Activated naive CD8-positive, alpha-beta T cell (primary cell): ENCODE measurements at regions not wholly inside any gene's neighbourhood (a gene's known extent, or its start where the extent isn't known, plus 50 kb on each side); places are given as distances from the start of the nearest gene placed in this dataset.

Experiments used
- H3K27ac Mint-ChIP-seq: one replicate; pipeline ENCODE4 v1.8.0; 2021; ENCODE audit warnings: mixed read lengths
- H3K27me3 Mint-ChIP-seq: one replicate; pipeline ENCODE4 v1.8.0; 2021; ENCODE audit warnings: mixed read lengths
- H3K36me3 Mint-ChIP-seq: one replicate; pipeline ENCODE4 v1.8.0; 2021; ENCODE audit warnings: mixed read lengths
- H3K4me1 Mint-ChIP-seq: one replicate; pipeline ENCODE4 v1.8.0; 2021; ENCODE audit warnings: low read depth, mixed read lengths
- H3K4me3 Mint-ChIP-seq: one replicate; pipeline ENCODE4 v1.8.0; 2021; ENCODE audit warnings: mild to moderate bottlenecking, mixed read lengths
- H3K9me3 Mint-ChIP-seq: one replicate; pipeline ENCODE4 v1.8.0; 2021; ENCODE audit warnings: low read depth, mixed read lengths

DNA sequence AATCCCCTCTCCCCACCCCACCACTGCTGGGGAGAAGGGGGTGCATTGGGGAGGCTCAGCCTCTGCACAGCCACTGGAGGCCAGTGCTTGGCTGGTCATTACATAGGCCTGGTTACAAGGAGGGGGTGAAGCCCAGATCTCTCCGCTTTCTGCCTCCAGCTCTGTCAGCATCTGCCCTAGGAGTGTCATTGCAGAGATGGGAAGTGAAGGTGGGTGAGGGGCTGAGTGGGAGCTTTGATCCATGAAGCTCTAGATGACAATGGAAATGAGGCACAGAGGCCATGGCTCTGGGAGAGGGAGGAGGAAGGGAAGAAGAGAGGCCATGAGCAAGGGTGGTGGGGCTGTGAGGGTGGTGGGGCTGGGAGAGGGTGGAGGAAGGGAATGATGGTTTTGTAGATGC lies 411.6 kb downstream of the MATN1 start:
- H3K9me3 Mint-ChIP-seq, result no peaks in the 10 kb centered on the region
- peaks cover 13% of the 10 kb centered on the region for H3K27me3 Mint-ChIP-seq
- no peaks in the 10 kb centered on the region for H3K4me1 Mint-ChIP-seq
- H3K36me3 Mint-ChIP-seq, result no peaks in the 10 kb centered on the region
- H3K27ac Mint-ChIP-seq, result no peak overlapping the region
- no peak overlapping the region for H3K4me3 Mint-ChIP-seq

DNA sequence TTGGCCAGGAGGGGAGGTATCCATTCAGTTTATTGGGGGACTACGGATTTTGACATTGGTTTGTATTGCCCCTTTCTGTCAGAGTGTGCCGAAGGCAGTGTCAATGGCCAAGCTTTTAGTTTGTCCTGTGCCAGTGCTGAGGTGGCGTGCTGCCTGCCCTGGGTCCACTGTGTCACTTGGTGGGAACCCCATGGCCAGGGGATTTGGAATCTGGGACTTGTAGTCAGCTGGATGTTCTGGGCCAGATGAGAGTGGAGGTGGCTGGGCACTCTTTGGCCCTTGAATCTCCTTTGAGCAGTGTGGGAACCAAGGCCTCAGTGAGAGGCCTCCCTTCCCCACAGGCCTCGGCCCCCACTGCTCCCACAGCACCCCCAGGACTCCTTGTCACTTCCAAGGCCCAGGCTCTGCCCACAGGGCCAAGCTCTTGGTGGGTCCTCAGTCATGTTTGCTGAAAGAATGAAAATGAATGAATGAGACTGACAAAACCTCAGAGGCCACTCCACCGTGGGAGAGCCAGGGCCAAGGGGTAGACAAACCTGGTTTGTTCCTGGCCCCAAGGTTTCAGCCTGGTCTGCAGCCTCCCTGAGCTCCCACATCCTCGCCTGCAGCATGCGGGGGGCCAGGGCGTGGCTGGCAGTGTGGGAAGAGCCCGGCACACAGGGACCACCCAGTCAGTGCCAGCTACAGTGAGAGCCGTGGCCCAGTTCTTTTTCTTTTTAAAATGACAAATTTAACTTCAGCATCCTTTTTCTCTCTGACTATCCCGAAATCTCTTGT lies 412.2 kb downstream of the MATN1 start:
- Mint-ChIP-seq H3K36me3 (no peaks in the 10 kb centered on the region), H3K9me3 (no peaks in the 10 kb centered on the region), H3K27ac (no peak overlapping the region), H3K27me3 (peaks cover 15% of the 10 kb centered on the region), H3K4me1 (no peaks in the 10 kb centered on the region), H3K4me3 (no peak overlapping the region)

DNA sequence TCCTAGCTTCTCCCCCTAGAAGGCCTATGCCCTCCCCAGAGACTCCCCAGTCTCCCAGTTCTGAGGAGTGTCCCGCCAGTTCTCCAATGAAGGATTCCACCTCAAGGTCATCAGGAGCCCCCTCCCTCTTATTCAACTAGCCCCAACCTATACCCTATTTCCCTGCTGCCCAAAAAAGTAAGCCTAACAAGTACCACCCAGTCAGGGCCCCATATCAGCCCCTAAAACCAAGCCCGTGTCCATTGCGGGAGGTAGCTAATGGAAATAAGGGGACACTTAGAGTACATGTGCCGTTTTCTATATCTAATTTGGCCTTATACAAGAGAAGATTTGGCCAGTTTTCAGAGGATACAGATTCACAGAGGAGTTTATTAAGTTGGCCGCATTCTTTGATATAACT lies 416.2 kb downstream of the MATN1 start:
- Mint-ChIP-seq H3K36me3 (no peaks in the 10 kb centered on the region), H3K4me3 (no peak overlapping the region), H3K9me3 (no peaks in the 10 kb centered on the region), H3K27ac (no peak overlapping the region), H3K4me1 (no peaks in the 10 kb centered on the region), H3K27me3 (peaks cover 18% of the 10 kb centered on the region)

DNA sequence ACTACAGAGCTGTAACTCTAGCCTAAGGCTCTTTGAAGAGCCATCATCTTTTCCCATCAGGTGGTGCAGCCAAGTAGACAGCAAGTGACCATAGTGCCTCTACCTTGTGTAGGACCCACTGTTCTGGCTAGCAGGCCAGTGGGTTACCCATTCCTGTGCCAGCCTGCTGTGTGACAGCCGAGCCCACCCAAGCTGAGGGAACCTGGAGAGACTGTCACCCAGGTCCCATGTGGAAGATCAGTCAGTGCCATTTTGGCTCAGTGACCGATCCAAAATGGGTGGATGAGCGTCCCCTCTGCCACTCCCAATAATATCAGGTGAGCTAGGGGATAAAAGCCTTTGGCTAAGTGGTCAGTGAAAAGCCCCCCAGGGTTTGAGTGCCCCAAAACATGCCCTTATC lies 417.9 kb downstream of the MATN1 start:
- Mint-ChIP-seq H3K27ac (no peak overlapping the region), H3K4me1 (no peaks in the 10 kb centered on the region), H3K9me3 (no peaks in the 10 kb centered on the region), H3K4me3 (no peak overlapping the region), H3K36me3 (no peaks in the 10 kb centered on the region), H3K27me3 (peaks cover 19% of the 10 kb centered on the region)

GRCh38 chr1:30305061-30305460 lies 418.3 kb downstream of the MATN1 start:
- Mint-ChIP-seq H3K27me3 (peaks cover 19% of the 10 kb centered on the region), H3K36me3 (no peaks in the 10 kb centered on the region), H3K4me3 (no peak overlapping the region), H3K9me3 (no peaks in the 10 kb centered on the region), H3K27ac (no peak overlapping the region), H3K4me1 (no peaks in the 10 kb centered on the region)

- Mint-ChIP-seq H3K27ac (no peak overlapping the region), H3K27me3 (peaks cover 21% of the 10 kb centered on the region)
These were observed 419.3 kb downstream of the MATN1 start for GRCh38 chr1:30304080-30304479.

DNA sequence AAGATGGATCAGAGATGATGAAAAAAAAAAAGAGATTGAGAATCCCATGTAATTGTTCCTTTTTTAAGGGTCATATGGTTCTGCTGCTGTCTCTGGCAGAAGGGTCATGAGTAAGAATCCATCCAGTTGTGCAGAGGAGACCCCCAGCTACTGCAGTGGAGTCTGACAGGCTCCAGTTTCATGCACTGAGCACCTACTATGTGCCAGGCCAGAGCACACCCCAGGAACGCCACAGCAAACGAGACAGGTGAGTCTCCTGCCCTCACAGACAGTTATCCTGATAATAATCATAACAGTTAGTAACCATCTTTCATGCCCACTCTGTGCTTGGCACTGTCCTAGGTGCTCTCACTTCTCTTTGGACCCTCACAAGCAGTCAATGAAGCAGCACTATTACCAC lies 420.0 kb downstream of the MATN1 start:
- Mint-ChIP-seq H3K27me3 (peaks cover 23% of the 10 kb centered on the region), H3K4me3 (no peak overlapping the region), H3K36me3 (no peaks in the 10 kb centered on the region), H3K9me3 (no peaks in the 10 kb centered on the region), H3K27ac (no peak overlapping the region), H3K4me1 (no peaks in the 10 kb centered on the region)

More at GRCh38 chr1:30304080-30304479, 419.3 kb downstream of the MATN1 start:
- Mint-ChIP-seq H3K36me3 (no peaks in the 10 kb centered on the region), H3K4me3 (no peak overlapping the region), H3K4me1 (no peaks in the 10 kb centered on the region), H3K9me3 (no peaks in the 10 kb centered on the region)

GRCh38 chr1:30302858-30303257 lies 420.5 kb downstream of the MATN1 start:
- Mint-ChIP-seq H3K27me3 (peaks cover 21% of the 10 kb centered on the region), H3K36me3 (peaks cover under 1% of the 10 kb centered on the region), H3K4me1 (no peaks in the 10 kb centered on the region), H3K4me3 (no peak overlapping the region), H3K9me3 (peaks cover under 1% of the 10 kb centered on the region), H3K27ac (no peak overlapping the region)

GRCh38 chr1:30300669-30301068 lies 422.7 kb downstream of the MATN1 start:
- H3K36me3 Mint-ChIP-seq, result peaks cover 2% of the 10 kb centered on the region
- no peak overlapping the region for H3K4me3 Mint-ChIP-seq
- peaks cover 6% of the 10 kb centered on the region for H3K9me3 Mint-ChIP-seq
- peaks cover 21% of the 10 kb centered on the region for H3K27me3 Mint-ChIP-seq
- H3K4me1 Mint-ChIP-seq, result no peaks in the 10 kb centered on the region
- H3K27ac Mint-ChIP-seq, result no peak overlapping the region

DNA sequence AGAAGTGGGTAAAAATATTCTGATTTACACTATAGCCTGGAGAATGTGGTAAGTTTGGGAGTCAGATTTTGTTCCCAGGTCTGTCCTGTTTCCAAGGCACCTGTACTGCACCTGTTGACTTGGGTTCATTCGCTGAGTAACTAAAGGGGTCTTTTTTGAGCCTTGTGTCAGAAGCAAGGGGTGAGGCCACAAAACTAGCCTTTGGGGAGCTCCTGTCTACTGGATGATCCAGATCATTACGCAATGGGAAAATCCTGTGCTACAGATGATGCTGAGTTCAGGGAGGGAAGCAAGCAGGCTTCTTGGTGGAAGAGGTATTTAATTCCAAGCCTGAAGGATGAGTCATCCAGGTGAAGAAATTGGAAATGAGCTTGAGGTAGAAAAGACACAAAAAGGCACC lies 424.0 kb downstream of the MATN1 start:
- H3K27me3 Mint-ChIP-seq, result peaks cover 21% of the 10 kb centered on the region
- H3K36me3 Mint-ChIP-seq, result peaks cover 2% of the 10 kb centered on the region
- H3K27ac Mint-ChIP-seq, result no peak overlapping the region
- no peak overlapping the region for H3K4me3 Mint-ChIP-seq
- H3K9me3 Mint-ChIP-seq, result peaks cover 6% of the 10 kb centered on the region
- no peaks in the 10 kb centered on the region for H3K4me1 Mint-ChIP-seq

GRCh38 chr1:30295674-30296073 lies 427.7 kb downstream of the MATN1 start:
- Mint-ChIP-seq H3K4me1 (no peaks in the 10 kb centered on the region), H3K9me3 (peaks cover 6% of the 10 kb centered on the region), H3K4me3 (no peak overlapping the region), H3K27ac (no peak overlapping the region), H3K36me3 (peaks cover 2% of the 10 kb centered on the region), H3K27me3 (peaks cover 16% of the 10 kb centered on the region)

GRCh38 chr1:30295266-30295665 lies 428.1 kb downstream of the MATN1 start:
- peaks cover 15% of the 10 kb centered on the region for H3K27me3 Mint-ChIP-seq

DNA sequence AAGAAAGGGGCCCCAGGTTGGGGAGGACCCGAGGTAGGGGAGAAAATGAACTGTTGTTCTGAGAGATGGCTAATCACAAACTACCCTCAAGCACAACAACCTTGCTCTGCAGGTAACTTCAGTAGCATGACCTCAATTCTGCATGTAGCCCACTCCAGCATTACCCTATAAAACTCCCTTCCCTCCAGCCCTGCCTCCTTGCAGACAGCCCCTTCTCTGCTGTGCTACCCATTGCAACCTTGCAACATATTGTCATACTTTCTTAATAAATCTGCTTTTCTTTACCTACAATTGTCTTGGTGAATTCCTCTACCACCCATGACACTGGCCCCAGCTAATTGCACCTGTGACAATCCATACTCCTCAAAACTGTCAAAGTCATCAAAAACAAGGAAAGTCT lies 428.9 kb downstream of the MATN1 start:
- no peaks in the 10 kb centered on the region for H3K4me1 Mint-ChIP-seq
- peaks cover 6% of the 10 kb centered on the region for H3K9me3 Mint-ChIP-seq
- H3K36me3 Mint-ChIP-seq, result peaks cover 2% of the 10 kb centered on the region
- H3K27ac Mint-ChIP-seq, result no peak overlapping the region
- no peak overlapping the region for H3K4me3 Mint-ChIP-seq
- peaks cover 15% of the 10 kb centered on the region for H3K27me3 Mint-ChIP-seq

More at GRCh38 chr1:30295266-30295665, 428.1 kb downstream of the MATN1 start:
- H3K27ac Mint-ChIP-seq, result no peak overlapping the region
- peaks cover 6% of the 10 kb centered on the region for H3K9me3 Mint-ChIP-seq
- H3K4me3 Mint-ChIP-seq, result no peak overlapping the region
- H3K36me3 Mint-ChIP-seq, result peaks cover 2% of the 10 kb centered on the region
- H3K4me1 Mint-ChIP-seq, result no peaks in the 10 kb centered on the region

DNA sequence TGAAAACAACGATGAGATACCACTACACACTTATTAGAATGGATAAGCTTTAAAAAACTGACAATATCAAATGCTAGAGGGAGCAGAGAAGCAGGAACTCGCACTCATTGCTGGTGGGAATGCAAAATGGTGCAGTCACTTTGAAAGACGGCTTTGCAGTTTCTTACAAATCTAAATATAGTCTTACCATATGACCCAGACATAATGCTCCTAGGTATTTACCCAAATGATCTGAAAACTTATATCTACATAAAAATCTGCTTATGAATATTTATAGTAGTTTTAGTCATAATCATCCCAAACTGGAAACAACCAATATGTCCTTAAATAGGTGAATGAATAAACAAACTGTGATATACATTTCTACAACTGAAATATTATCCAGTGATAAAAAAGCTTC lies 430.9 kb downstream of the MATN1 start:
- no peaks in the 10 kb centered on the region for H3K36me3 Mint-ChIP-seq
- no peaks in the 10 kb centered on the region for H3K4me1 Mint-ChIP-seq
- no peak overlapping the region for H3K4me3 Mint-ChIP-seq
- peaks cover 12% of the 10 kb centered on the region for H3K27me3 Mint-ChIP-seq
- H3K27ac Mint-ChIP-seq, result no peak overlapping the region
- peaks cover 1% of the 10 kb centered on the region for H3K9me3 Mint-ChIP-seq

DNA sequence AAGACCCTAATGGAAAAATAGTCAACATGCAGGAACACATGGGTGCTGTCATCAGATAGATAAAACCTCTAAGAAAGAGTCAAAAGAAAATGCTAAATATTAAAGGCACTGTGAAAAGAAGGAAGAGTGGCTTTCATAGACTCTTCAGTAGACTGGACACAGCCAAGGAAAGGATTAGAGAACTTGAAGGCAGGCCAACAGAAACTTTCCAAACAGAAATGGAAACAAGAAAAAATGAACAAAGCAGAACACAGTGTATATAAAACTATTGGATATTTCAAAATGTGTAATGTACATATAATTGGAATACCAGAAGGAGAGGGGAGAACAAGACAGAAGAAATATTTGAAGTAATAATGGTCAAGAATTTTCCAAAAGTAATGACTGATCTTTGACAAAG lies 431.9 kb downstream of the MATN1 start:
- Mint-ChIP-seq H3K4me3 (no peak overlapping the region), H3K27me3 (peaks cover 8% of the 10 kb centered on the region), H3K36me3 (no peaks in the 10 kb centered on the region), H3K4me1 (no peaks in the 10 kb centered on the region), H3K27ac (no peak overlapping the region), H3K9me3 (no peaks in the 10 kb centered on the region)

DNA sequence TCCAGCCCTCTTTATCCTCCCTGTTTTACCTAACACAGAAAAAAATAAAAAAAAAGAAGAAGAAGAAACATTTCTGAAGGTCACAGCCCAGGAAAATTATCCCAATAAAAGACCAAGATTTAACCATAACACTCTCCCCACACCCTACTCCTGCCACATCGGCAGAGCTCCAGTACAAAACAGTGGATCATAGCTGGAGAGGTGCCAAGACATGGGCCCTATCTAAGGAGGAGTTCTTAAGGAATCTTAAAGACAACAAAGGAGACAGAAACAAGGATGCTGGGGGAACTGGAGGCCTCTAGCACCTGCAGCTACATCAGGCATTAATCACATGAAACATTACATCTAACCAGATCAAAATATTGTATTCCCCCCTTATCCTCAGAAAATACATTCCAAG lies 432.8 kb downstream of the MATN1 start:
- Mint-ChIP-seq H3K36me3 (no peaks in the 10 kb centered on the region), H3K4me1 (no peaks in the 10 kb centered on the region), H3K9me3 (no peaks in the 10 kb centered on the region), H3K27ac (no peak overlapping the region), H3K27me3 (peaks cover 8% of the 10 kb centered on the region), H3K4me3 (no peak overlapping the region)
